UCSD-AML1 (cell line): ENCODE measurements at regions not wholly inside any gene's neighbourhood (a gene's known extent, or its start where the extent isn't known, plus 50 kb on each side); places are given as distances from the start of the nearest gene placed in this dataset.

Experiments
- DNase-seq: peaks from one replicate; lab custom pipeline; 2025; ENCODE audit not compliant: unreplicated experiment; lab: John Stamatoyannopoulos, UW

DNA sequence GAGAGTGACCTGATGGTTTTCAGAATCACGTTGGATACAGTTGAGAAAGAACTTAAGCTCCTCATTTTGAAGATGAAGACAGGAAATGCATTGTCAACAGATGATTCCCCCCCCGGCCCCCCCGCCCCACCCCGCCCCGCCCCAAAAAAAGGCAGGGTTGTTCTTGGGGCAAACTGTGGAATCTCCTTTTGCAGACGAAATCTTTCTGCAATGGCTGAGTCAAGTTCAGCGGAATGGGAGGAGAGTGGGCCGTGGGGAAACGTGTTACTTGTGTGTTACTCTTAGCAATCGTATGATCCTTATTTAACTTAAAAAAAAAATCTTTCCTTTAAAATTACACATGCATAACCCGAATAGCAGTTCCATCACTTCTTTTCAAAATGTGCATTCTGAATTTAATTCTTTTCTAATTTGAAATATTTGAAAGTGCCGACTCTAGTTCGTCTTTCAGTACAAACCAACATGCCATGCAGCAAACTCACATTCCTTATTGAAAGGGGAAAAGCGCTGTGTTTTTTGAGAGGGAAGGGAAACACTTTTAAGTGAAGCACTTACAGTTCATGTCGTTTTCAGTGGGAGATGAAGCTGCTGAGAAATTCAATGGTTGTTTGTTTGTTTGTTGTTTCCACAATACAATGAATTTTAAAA, 348.5 kb upstream of the ARGLU1 start:
- DNase-seq: no peak

- no peak for DNase-seq
Observed at GRCh38 chr13:106915146-106915545, 347.2 kb upstream of the ARGLU1 start.

DNA sequence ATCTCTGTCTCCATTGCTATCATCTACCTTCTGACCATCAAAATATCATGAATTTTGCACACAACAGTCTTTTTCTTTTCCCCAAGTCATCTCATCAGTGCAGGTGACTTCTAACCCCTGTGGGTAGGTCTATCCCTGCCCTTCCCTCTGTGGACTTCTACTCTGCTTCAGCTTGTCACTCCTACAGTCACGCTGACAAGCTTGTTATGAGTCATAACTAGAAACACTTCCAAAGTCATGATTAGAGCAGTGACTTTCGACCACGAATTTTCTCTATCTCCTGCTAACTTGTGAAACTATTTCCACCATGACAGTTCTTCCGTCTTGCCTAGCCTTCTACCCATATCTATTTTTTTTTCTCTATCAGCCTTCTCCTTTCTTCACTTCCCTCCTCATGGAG, 343.7 kb upstream of the ARGLU1 start:
- DNase-seq: no peak

- no peak for DNase-seq
Observed at GRCh38 chr13:106911020-106911419, 343.1 kb upstream of the ARGLU1 start.

- no peak for DNase-seq
Observed at GRCh38 chr13:106906426-106906996, 338.6 kb upstream of the ARGLU1 start.

DNA sequence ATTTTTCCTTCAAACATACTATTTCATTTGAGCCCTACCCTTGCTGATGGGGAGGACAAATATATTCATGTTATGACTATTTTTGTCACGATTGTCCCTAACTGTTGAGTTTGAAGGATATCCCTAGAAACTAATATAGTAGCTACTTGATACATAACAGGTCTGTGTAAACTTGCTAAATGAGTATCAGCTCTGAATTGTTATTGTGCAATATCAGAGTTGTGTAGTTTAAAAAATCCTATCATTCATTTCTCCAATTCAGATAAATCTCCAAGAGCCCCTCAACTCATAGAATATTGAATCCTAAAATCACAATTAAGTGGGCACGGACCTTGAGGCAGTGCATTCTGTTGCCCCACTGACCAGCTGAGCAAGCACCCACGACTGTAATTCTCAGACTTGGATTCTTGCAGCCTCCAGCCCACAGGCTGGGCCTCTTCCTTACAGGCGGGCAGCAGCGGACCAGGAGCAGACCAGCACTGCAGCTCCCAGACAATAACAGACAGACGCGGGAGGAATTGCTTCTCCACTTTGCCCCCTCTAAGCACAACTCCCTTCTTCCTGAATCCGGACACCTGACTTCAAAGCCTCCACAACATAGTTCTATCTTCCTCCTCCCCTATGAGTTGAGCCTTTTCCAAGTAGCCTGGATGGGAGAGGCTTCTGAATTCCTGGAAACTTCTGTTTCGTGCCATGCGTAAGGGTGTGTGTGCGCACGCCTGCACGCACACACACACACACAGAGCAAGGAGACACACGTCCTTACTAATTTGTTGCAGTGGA, 337.6 kb upstream of the ARGLU1 start:
- DNase-seq: no peak

- DNase-seq: no peak
Observed at GRCh38 chr13:106899442-106899841, 331.5 kb upstream of the ARGLU1 start.

GRCh38 chr13:106898231-106898630, 330.3 kb upstream of the ARGLU1 start:
- no peak for DNase-seq

DNA sequence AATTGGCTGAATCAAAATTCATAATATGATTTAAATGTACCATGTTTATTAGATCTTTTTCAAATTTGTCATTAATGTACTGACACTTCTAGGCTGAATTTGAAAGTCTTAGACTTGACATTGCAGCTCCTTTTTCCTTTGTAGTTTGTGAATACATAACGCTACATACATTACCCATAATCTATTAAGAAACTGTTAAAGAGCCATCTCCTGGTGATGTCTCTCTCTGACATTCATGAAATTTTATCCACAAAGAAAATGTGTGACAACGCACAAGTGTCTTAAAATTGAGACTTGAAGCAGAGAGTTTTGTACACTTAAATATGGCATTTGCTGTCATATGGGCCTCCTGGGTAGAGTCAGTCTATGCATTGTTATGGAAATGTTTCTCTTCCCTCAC, 320.2 kb upstream of the ARGLU1 start:
- no peak for DNase-seq

- no peak for DNase-seq
Observed at GRCh38 chr13:106887686-106888085, 319.7 kb upstream of the ARGLU1 start.

- DNase-seq: no peak
Observed at GRCh38 chr13:106883976-106884375, 316.0 kb upstream of the ARGLU1 start.

DNA sequence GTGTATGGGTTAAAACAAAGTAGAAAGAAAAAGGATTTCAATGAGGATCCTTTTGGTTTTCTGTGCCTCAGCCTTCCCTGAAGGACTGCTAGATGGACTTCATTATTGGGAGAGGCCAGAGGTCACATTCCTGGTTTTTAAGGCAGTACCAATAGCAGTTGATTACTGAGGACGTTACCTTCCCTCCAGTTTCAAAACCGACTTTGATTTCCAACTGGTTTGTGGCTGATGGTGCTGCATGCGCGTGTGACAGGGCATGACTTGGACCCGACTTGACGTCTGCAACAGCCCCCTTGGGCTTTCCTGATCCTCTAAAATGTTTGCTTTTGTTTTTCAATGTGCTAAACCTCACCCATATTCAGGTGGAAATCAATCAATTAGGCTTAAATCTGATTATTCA, 314.3 kb upstream of the ARGLU1 start:
- no peak for DNase-seq

DNA sequence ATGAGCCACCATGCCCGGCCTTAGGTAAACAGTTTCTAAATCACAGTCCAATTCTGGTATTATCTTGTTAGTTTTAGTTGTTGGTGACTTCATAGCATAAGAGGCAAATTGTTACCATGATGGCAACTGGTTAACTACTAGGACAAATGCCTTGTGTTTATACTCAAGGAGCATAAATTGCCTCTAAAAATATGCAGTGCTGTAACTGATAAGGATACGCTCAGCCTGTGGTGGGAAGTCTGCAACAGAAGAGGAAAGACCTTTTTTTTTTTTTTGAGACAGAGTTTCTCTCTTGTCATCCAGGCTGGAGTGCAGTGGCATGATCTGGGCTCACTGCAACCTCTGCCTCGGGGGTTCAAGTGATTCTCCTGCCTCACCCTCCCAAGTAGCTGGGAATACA, 311.9 kb upstream of the ARGLU1 start:
- DNase-seq: no peak

GRCh38 chr13:106874323-106874722, 306.4 kb upstream of the ARGLU1 start:
- DNase-seq: no peak

DNA sequence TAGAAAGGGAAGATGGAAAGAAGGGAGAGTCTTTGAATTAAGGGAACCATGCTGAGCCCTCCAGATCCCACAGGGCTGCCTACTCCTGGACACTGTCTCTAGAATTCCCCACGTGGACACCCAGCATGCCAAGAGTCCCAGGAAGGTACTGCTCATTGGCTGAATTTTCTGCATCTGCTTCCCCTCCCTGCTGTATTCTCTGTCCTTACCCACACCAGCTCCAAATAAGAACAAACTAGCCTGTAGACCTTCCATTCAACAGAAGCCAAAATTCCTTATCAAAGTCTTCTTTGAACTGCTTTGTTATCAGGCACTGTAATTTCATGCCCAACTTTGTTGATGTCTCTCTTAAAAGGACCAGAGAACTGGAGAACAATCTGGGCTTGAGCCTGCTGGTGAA, 305.9 kb upstream of the ARGLU1 start:
- no peak for DNase-seq

- no peak for DNase-seq
Observed at GRCh38 chr13:106867249-106867648, 299.3 kb upstream of the ARGLU1 start.

- no peak for DNase-seq
Observed at GRCh38 chr13:106865716-106866440, 297.9 kb upstream of the ARGLU1 start.

GRCh38 chr13:106859533-106859904, 291.6 kb upstream of the ARGLU1 start:
- DNase-seq: no peak

GRCh38 chr13:106858903-106859532, 291.1 kb upstream of the ARGLU1 start:
- no peak for DNase-seq

DNA sequence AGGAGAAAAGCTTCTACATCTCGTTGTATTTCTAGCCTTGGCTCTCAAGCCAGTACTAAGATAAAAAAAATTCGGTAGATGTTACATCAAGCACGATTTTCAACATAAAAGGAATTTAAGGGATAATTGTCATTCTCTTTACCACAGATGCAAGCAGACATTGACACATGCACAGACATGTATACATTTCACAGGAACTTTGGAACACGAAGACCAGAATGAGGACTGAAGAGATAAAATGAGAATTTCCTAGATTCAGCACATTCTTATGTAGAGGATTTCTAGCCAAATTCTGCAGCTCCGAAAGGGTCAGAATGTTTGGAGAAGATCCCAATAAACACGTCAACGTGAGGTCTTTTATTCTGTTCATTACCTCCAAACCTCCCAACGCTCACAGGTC, 284.5 kb upstream of the ARGLU1 start:
- DNase-seq: no peak

DNA sequence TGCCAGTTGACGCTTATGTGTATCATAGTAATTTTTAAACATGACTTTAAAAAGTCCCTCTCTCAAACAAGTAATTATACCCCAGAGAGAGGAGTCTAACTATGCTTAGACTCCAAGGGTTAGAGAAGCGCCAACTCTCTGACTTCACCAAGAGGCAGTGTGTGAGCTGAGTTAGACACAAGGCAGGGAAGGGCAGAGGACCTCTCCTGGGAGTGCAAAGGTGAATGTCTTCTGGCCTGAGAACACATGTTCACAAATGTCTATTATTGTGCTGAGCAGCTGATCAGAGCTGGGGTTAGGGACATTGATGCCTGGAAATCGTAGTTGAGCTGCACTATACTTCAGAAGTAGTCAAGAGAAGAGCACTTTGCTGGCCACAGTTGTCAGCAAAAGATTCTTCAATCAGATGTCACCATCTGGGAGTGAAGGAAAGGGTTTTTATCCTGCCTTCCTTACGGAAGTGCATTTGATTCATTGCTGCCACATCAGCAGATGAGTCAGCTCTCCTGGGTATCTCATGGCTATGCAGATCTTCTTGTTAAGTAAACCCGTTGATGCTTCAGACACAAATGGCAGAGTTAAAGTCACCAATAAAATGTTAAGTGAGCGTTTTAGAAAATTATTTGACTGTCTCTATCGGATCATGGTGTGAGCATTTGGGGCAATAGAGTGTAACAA, 283.2 kb upstream of the ARGLU1 start:
- DNase-seq: no peak
